ENCODE measurements at regions not wholly inside any gene's neighbourhood (a gene's known extent, or its start where the extent isn't known, plus 50 kb on each side); places are given as distances from the start of the nearest gene placed in this dataset.

DNA sequence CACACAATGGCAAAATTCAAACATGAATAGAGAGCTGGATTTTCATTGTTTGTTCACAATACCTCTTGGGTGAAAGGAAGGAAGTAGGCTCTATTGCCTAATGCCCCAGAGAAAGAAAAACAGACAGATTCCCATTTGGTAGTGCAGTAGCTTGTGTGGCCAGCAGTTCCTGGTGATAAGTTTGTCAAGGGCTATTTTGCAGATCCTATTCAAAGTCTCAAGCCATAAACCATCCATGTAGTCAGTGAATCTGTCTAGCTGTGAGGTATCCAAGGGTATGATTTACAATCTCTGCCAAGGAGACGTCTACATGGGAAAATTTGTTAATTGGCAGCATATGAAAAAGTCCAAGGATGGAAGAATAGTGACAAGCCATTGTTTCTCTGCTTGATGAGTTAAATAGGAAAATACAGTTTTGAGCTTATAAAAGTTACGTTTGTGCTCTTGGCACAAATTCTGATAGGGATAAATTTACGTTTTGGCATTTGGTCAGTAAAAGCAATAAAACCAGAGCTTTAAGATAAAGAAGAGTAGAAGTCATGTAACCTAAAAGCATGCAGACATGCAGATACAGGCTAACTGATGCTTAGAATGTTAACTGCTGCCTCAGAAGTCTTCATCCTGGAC, 269.1 kb downstream of the GATA3 start (continued):
- TF ChIP-seq CHD2 (IDR thresholded peaks at IDR 0.05; ENCODE audit: borderline replicate concordance, low read depth, low read length) (no peak), NBN (IDR thresholded peaks at IDR 0.05) (no peak)

- Histone ChIP-seq H3K9ac (ENCODE audit: control insufficient read depth, insufficient read depth, low read length) (no peak overlapping the region), H3K79me2 (ENCODE audit: control insufficient read depth, insufficient read depth, low read length) (no peaks in the 10 kb centered on the region), H3K27me3 (replicated peaks in 1 of 2; ENCODE audit: control insufficient read depth in 2 of 2, insufficient read depth in 2 of 2, low read length in 1 of 2) (no peaks in the 10 kb centered on the region; a peak in 2 of 4 replicates), H3K9me3 (replicated peaks; ENCODE audit: control insufficient read depth, insufficient read depth, low read length) (no peaks in the 10 kb centered on the region), H3K4me2 (ENCODE audit: control insufficient read depth, insufficient read depth) (no peak overlapping the region), H3K36me3 (ENCODE audit: control insufficient read depth in 2 of 2, insufficient read depth in 2 of 2, low read length in 1 of 2) (no peaks in the 10 kb centered on the region), H3K4me1 (ENCODE audit: control insufficient read depth, insufficient read depth, low read length) (no peaks in the 10 kb centered on the region), H3K4me3 (no peak overlapping the region), H2AFZ (ENCODE audit: control insufficient read depth, low read depth, low read length) (no peak overlapping the region), H4K20me1 (ENCODE audit: control insufficient read depth, insufficient read depth) (no peaks in the 10 kb centered on the region), H3K27ac (ENCODE audit: control insufficient read depth, insufficient read depth) (no peak overlapping the region)
- RAD21 ChIA-PET (ENCODE audit: unreplicated experiment) = no interaction called here
- intact Hi-C loops (cut with micrococcal nuclease; ENCODE audit: unreplicated experiment) (no loop called here), in situ Hi-C loops (cut with MboI) (no loop called here)
- WGBS (ENCODE audit: insufficient coverage, insufficient replicate concordance, low lambda C conversion rate, missing lambda C conversion rate) = 43% methylated on average over 6 of the region's 6 CpGs
- POLR2A ChIA-PET = interaction anchor here (0.6 kb wide), 1 partner anchor 1276 kb away, joined by 3 read pairs; no protein-coding TSS in a partner anchor
- DNase-seq (ENCODE audit: low read depth, low spot score) (no peak), FAIRE-seq (no peak), ATAC-seq (no peak)
- no TSS peak for BruUV-seq (replicated peaks)
- CTCF ChIA-PET = interaction anchor here (0.6 kb wide), 1 partner anchor 178 kb away, joined by 4 read pairs; no protein-coding TSS in a partner anchor
- TF ChIP-seq, protein P1, sequence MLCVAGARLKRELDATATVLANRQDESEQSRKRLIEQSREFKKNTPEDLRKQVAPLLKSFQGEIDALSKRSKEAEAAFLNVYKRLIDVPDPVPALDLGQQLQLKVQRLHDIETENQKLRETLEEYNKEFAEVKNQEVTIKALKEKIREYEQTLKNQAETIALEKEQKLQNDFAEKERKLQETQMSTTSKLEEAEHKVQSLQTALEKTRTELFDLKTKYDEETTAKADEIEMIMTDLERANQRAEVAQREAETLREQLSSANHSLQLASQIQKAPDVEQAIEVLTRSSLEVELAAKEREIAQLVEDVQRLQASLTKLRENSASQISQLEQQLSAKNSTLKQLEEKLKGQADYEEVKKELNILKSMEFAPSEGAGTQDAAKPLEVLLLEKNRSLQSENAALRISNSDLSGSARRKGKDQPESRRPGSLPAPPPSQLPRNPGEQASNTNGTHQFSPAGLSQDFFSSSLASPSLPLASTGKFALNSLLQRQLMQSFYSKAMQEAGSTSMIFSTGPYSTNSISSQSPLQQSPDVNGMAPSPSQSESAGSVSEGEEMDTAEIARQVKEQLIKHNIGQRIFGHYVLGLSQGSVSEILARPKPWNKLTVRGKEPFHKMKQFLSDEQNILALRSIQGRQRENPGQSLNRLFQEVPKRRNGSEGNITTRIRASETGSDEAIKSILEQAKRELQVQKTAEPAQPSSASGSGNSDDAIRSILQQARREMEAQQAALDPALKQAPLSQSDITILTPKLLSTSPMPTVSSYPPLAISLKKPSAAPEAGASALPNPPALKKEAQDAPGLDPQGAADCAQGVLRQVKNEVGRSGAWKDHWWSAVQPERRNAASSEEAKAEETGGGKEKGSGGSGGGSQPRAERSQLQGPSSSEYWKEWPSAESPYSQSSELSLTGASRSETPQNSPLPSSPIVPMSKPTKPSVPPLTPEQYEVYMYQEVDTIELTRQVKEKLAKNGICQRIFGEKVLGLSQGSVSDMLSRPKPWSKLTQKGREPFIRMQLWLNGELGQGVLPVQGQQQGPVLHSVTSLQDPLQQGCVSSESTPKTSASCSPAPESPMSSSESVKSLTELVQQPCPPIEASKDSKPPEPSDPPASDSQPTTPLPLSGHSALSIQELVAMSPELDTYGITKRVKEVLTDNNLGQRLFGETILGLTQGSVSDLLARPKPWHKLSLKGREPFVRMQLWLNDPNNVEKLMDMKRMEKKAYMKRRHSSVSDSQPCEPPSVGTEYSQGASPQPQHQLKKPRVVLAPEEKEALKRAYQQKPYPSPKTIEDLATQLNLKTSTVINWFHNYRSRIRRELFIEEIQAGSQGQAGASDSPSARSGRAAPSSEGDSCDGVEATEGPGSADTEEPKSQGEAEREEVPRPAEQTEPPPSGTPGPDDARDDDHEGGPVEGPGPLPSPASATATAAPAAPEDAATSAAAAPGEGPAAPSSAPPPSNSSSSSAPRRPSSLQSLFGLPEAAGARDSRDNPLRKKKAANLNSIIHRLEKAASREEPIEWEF (IDR thresholded peaks at IDR 0.05; ENCODE audit: insufficient replicate concordance, low read depth, low read length) = no peak
- no peak for TF ChIP-seq CHD1 (IDR thresholded peaks at IDR 0.05; ENCODE audit: low read depth, low read length)
- no peak for TF ChIP-seq MEF2A (IDR thresholded peaks at IDR 0.05; ENCODE audit: insufficient read depth, low read depth, low read length)
- no peak for TF ChIP-seq PRDM15 (CRISPR knock-in tag; IDR thresholded peaks at IDR 0.05)
- TF ChIP-seq BMI1 (IDR thresholded peaks at IDR 0.05; ENCODE audit: borderline replicate concordance) = no peak
- SMC1A ChIA-PET (ENCODE audit: uncharacterized antibody, unreplicated experiment) = no interaction called here
Measured at GRCh38 chr10:8325024-8325980, 270.8 kb downstream of the GATA3 start.
